A673 (cell line): ENCODE measurements at regions not wholly inside any gene's neighbourhood (a gene's known extent, or its start where the extent isn't known, plus 50 kb on each side); places are given as distances from the start of the nearest gene placed in this dataset.

ENCODE experiments used
- CTCF ChIP-seq: fragments of 300-800, 200-600 bp; sonication (generic); conservative IDR thresholded peaks from 2 replicates; pipeline ENCODE4 v1.5.1; 2017; ENCODE audit warnings: low read depth, mild to moderate bottlenecking, antibody characterized with exemption, low read length, moderate library complexity, mixed read lengths
- EZH2 ChIP-seq: fragments of 200-600 bp; sonication (generic); IDR thresholded peaks from 2 replicates; pipeline ENCODE4 v1.6.1; 2017; ENCODE audit warnings: borderline replicate concordance, low read depth, mild to moderate bottlenecking, mixed read lengths, antibody characterized with exemption, low read length; ENCODE audit not compliant: poor library complexity, severe bottlenecking

GRCh38 chr9:38164659-38165221, 95.7 kb upstream of the SHB start:
- no peak for TF ChIP-seq CTCF
- no peak for TF ChIP-seq EZH2
